ENCODE measurements at regions not wholly inside any gene's neighbourhood (a gene's known extent, or its start where the extent isn't known, plus 50 kb on each side); places are given as distances from the start of the nearest gene placed in this dataset.

DNA sequence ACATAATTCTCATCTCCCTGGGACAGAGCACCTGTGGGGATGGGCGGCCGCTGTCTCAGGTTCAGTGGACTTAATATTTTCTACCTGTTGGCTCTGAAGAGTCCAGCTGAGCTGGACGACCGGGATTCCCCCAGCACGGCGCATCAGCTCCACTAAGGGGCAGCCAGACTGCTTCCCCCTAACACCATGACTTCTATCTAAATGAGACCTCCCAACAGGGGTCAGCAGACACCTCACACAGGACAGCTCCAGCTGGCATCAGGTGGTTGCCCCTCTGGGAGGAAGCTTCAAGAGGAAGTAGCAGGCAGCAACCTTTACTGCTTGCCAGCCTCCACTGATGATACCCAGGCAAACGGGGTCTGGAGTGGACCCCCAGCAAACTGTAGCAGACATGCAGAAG is 226.0 kb upstream of the DSEL start:
- Histone ChIP-seq H3K79me2 (ENCODE audit: low read depth) (no peaks in the 10 kb centered on the region), H3K4me3 (no peak overlapping the region), H3K9me3 (ENCODE audit: low read depth) (no peaks in the 10 kb centered on the region), H3K36me3 (no peaks in the 10 kb centered on the region), H3F3A (ENCODE audit: low read depth) (no peaks in the 10 kb centered on the region), H3K27ac (no peak overlapping the region), H3K9ac (no peak overlapping the region), H3K27me3 (no peaks in the 10 kb centered on the region), H2AFZ (replicated peaks) (no peak overlapping the region), H3K4me2 (no peak overlapping the region), H4K20me1 (ENCODE audit: low read depth) (no peaks in the 10 kb centered on the region), H3K4me1 (no peaks in the 10 kb centered on the region)
- H3K27ac Mint-ChIP-seq, result no peak overlapping the region
- no peaks in the 10 kb centered on the region for H3K27me3 Mint-ChIP-seq (ENCODE audit: insufficient read depth, low read depth)
- H3K9me3 Mint-ChIP-seq, result peaks cover 29% of the 10 kb centered on the region
- TF ChIP-seq EZH2 (IDR thresholded peaks at IDR 0.05) (no peak), CTCF (IDR thresholded peaks at IDR 0.05) (no peak), EZH2phosphoT487 (IDR thresholded peaks at IDR 0.05) (no peak)
- no peak for DNase-seq (ENCODE audit: low spot score)
- H3K4me3 Mint-ChIP-seq, result no peak overlapping the region
- no peaks in the 10 kb centered on the region for H3K4me1 Mint-ChIP-seq
- peaks cover 2% of the 10 kb centered on the region for H3K36me3 Mint-ChIP-seq

DNA sequence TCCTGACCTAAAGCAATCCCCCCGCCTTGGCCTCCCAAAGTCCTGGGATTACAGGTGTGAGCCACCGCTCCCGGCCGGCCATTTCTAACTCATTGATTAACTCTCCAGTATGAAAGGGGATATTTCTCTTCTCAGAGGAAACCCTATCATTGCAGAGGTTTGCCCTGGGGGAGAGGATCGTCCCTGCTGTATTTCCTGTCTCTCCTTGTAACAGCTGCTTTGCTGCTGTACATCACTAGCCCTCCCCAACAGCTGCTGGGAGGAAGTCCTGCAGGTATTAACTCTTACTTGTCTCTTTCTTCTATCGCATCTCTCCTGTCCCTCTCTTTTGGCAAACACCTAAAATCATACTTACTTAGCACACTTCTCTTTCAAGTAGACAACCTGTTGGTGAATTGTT is 219.0 kb upstream of the DSEL start:
- Histone ChIP-seq H3K27me3 (no peaks in the 10 kb centered on the region), H3K9ac (no peak overlapping the region), H4K20me1 (ENCODE audit: low read depth) (no peaks in the 10 kb centered on the region), H3F3A (ENCODE audit: low read depth) (no peaks in the 10 kb centered on the region), H2AFZ (replicated peaks) (peak overlapping the region; percentile 9), H3K4me2 (no peak overlapping the region), H3K4me3 (no peak overlapping the region), H3K36me3 (no peaks in the 10 kb centered on the region), H3K79me2 (ENCODE audit: low read depth) (no peaks in the 10 kb centered on the region), H3K9me3 (ENCODE audit: low read depth) (no peaks in the 10 kb centered on the region), H3K27ac (no peak overlapping the region), H3K4me1 (no peaks in the 10 kb centered on the region)
- TF ChIP-seq CTCF (IDR thresholded peaks at IDR 0.05) (no peak), EZH2 (IDR thresholded peaks at IDR 0.05) (no peak), EZH2phosphoT487 (IDR thresholded peaks at IDR 0.05) (no peak)
- no peak overlapping the region for H3K4me3 Mint-ChIP-seq
- DNase-seq (ENCODE audit: low spot score), result no peak
- H3K27ac Mint-ChIP-seq, result no peak overlapping the region
- no peaks in the 10 kb centered on the region for H3K9me3 Mint-ChIP-seq
- no peaks in the 10 kb centered on the region for H3K27me3 Mint-ChIP-seq (ENCODE audit: insufficient read depth, low read depth)
- H3K4me1 Mint-ChIP-seq, result no peaks in the 10 kb centered on the region
- H3K36me3 Mint-ChIP-seq, result no peaks in the 10 kb centered on the region

GRCh38 chr18:67733088-67733487 is 216.6 kb upstream of the DSEL start:
- no peak for DNase-seq (ENCODE audit: low spot score)
- no peaks in the 10 kb centered on the region for H3K4me1 Mint-ChIP-seq

More at GRCh38 chr18:67733088-67733487, 216.6 kb upstream of the DSEL start:
- Histone ChIP-seq H3K4me1 (no peaks in the 10 kb centered on the region), H3K36me3 (no peaks in the 10 kb centered on the region), H2AFZ (replicated peaks) (no peak overlapping the region), H3K4me3 (no peak overlapping the region), H3K9ac (no peak overlapping the region), H4K20me1 (ENCODE audit: low read depth) (no peaks in the 10 kb centered on the region), H3K4me2 (no peak overlapping the region), H3K9me3 (ENCODE audit: low read depth) (no peaks in the 10 kb centered on the region), H3K27me3 (no peaks in the 10 kb centered on the region), H3K27ac (no peak overlapping the region), H3K79me2 (ENCODE audit: low read depth) (no peaks in the 10 kb centered on the region), H3F3A (ENCODE audit: low read depth) (no peaks in the 10 kb centered on the region)
- no peaks in the 10 kb centered on the region for H3K9me3 Mint-ChIP-seq
- peaks cover 3% of the 10 kb centered on the region for H3K27me3 Mint-ChIP-seq (ENCODE audit: insufficient read depth, low read depth)
- no peak for TF ChIP-seq EZH2phosphoT487 (IDR thresholded peaks at IDR 0.05)
- no peak for TF ChIP-seq CTCF (IDR thresholded peaks at IDR 0.05)
- no peak for TF ChIP-seq EZH2 (IDR thresholded peaks at IDR 0.05)
- H3K27ac Mint-ChIP-seq, result no peak overlapping the region
- no peaks in the 10 kb centered on the region for H3K36me3 Mint-ChIP-seq
- H3K4me3 Mint-ChIP-seq, result no peak overlapping the region
